PC-3 (cell line): ENCODE measurements at regions not wholly inside any gene's neighbourhood (a gene's known extent, or its start where the extent isn't known, plus 50 kb on each side); places are given as distances from the start of the nearest gene placed in this dataset.

Source experiments
- EZH2 ChIP-seq: fragments of 300-600 bp; sonication (generic); IDR thresholded peaks from one replicate; pipeline ENCODE4 v1.6.1; 2017; ENCODE audit warnings: antibody characterized with exemption, mild to moderate bottlenecking, low read length; ENCODE audit not compliant: unreplicated experiment
- TF ChIP-seq, protein P1 (sequence below): fragments of 300-600 bp; sonication (generic); conservative IDR thresholded peaks from 2 replicates; pipeline ENCODE4 v1.5.1; 2017; ENCODE audit warnings: antibody characterized with exemption, low read depth, mild to moderate bottlenecking, low read length

DNA sequence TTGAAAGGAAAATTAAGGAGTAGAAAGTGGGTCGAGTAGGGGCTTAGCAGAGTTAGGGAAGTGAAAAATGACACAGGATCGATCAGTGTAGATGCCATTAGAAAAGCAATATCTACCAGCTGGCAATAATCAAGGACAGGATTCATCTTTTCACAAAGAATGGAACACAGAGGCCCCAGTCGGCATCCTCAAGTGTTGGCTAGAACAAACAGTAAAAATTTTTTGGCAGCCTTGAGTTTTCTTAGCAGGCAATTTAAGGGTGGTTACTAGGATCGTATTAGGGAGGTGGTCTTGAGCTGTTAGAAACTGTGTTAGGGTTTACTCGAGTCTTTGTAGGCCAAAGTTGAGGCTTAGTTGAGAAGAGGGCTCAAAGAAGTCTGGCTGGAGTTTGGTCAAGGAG is 658.8 kb upstream of the SGO1 start:
- TF ChIP-seq, protein P1, sequence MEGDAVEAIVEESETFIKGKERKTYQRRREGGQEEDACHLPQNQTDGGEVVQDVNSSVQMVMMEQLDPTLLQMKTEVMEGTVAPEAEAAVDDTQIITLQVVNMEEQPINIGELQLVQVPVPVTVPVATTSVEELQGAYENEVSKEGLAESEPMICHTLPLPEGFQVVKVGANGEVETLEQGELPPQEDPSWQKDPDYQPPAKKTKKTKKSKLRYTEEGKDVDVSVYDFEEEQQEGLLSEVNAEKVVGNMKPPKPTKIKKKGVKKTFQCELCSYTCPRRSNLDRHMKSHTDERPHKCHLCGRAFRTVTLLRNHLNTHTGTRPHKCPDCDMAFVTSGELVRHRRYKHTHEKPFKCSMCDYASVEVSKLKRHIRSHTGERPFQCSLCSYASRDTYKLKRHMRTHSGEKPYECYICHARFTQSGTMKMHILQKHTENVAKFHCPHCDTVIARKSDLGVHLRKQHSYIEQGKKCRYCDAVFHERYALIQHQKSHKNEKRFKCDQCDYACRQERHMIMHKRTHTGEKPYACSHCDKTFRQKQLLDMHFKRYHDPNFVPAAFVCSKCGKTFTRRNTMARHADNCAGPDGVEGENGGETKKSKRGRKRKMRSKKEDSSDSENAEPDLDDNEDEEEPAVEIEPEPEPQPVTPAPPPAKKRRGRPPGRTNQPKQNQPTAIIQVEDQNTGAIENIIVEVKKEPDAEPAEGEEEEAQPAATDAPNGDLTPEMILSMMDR: no peak
- TF ChIP-seq EZH2: no peak
